H1 (cell line): ENCODE measurements at regions not wholly inside any gene's neighbourhood (a gene's known extent, or its start where the extent isn't known, plus 50 kb on each side); places are given as distances from the start of the nearest gene placed in this dataset.

Experiments
- FOSL1 ChIP-seq: IDR thresholded peaks from 2 replicates; pipeline ENCODE4 v1.6.1; 2011; ENCODE audit warnings: mild to moderate bottlenecking, low read depth, low read length, moderate library complexity; ENCODE audit not compliant: insufficient read depth
- GABPA ChIP-seq: IDR thresholded peaks from 2 replicates; pipeline ENCODE4 v1.6.1; 2011; ENCODE audit warnings: mild to moderate bottlenecking, low read length, moderate library complexity, borderline replicate concordance; ENCODE audit not compliant: insufficient read depth
- NRF1 ChIP-seq: IDR thresholded peaks from 2 replicates; pipeline ENCODE4 v1.6.1; 2011; ENCODE audit warnings: mild to moderate bottlenecking, low read depth, low read length, improper control_type of control experiment

DNA sequence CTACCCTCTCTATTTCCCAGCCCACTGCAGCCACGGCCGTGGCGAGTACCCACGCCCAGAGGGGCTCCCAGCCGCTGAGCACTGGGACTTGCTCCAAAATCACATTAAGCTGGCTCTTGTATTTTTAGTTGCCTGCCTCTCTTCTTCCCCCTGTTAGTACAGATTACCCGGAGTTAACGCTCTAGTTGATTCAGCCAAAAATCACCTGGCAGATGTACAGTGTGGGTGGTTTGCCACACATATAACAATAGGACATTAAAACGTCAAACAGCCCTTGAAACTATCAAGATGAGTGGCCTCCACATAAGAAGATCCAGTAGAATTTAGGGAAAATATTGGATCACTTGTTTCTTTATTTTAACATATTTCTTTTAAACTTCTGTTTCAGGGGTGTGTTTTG, 268.8 kb upstream of the PRDM1 start:
- TF ChIP-seq GABPA (no peak), NRF1 (no peak), FOSL1 (no peak)
